ENCODE measurements at regions not wholly inside any gene's neighbourhood (a gene's known extent, or its start where the extent isn't known, plus 50 kb on each side); places are given as distances from the start of the nearest gene placed in this dataset.

DNA sequence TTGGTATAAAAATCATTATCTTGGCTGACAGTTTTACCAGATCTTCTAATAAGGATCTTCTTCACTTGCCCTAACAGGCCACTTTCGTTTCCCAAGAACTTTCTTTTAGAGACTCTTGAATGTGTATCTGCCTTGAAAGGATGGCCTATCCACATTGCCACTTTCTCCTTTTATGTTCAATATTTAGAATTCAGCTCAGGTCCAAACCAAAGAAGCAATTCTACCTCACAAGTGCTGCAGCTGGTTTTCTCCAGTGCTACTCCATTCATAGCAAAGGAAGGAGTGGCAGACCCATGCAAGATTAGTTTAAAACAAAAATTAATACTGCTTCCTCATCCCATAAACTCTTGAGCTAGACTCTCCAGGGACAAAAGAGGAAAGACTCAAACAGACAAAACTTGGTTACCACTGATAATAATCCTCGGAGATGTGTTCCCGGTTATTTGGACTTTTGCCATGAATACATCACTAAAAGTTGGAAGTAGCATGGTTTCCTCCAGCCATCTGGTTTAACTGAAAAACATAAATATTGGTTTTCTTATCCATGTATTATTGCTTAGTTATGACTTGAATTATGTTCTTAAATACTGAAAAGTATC, 401.8 kb downstream of the PABPC4L start:
- ChIA-PET CTCF (no interaction called here), POLR2A (no interaction called here)
- DNase-seq (ENCODE audit: low read depth, low spot score): no peak
- H3K4me3 ChIP-seq (ENCODE audit: low read depth, low read length): no peak overlapping the region
- TF ChIP-seq, protein P1, sequence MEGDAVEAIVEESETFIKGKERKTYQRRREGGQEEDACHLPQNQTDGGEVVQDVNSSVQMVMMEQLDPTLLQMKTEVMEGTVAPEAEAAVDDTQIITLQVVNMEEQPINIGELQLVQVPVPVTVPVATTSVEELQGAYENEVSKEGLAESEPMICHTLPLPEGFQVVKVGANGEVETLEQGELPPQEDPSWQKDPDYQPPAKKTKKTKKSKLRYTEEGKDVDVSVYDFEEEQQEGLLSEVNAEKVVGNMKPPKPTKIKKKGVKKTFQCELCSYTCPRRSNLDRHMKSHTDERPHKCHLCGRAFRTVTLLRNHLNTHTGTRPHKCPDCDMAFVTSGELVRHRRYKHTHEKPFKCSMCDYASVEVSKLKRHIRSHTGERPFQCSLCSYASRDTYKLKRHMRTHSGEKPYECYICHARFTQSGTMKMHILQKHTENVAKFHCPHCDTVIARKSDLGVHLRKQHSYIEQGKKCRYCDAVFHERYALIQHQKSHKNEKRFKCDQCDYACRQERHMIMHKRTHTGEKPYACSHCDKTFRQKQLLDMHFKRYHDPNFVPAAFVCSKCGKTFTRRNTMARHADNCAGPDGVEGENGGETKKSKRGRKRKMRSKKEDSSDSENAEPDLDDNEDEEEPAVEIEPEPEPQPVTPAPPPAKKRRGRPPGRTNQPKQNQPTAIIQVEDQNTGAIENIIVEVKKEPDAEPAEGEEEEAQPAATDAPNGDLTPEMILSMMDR (IDR thresholded peaks at IDR 0.05; ENCODE audit: insufficient read depth, low read length, missing control alignments): no peak

DNA sequence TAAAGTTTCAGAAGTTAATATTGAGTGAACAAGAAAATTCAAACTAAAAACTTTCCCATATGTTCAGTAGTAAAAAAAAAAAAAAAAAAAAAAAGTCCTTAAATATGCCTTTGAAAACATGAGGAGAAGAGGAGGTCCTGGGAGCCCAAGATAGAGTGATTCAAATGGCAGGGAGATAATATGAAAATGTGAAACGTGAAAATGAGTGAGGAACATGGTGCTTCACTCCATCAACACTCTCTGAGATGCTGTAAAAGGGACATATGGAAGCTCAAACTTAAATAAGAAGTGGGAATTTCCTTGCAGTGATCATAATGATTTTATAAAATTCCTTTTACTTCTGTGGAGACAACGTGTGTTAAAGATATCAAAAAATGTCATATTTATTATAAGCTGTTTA, 423.9 kb downstream of the PABPC4L start:
- POLR2A ChIA-PET: no interaction called here
- CTCF ChIA-PET: no interaction called here
- DNase-seq (ENCODE audit: low read depth, low spot score): no peak
- no peak overlapping the region for H3K4me3 ChIP-seq (ENCODE audit: low read depth, low read length)
- TF ChIP-seq, protein P1 (IDR thresholded peaks at IDR 0.05; ENCODE audit: insufficient read depth, low read length, missing control alignments): no peak

DNA sequence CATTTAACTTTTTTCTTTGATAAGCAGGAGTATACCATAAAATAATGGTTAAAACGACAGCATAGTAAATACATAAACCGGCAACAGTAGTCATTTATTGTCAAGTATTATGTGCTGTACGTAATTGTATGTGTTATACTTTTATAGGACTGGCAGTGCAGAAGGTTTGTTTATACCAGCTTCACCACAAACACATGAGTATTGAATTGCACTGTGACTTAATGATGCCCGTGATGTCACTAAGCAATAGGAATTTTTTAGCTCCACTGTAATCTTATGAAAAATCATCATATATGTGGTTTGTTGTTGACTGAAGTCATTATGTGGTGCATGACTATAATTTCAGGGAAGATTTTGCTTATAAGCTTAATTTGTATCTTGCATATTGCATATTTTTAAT, 424.6 kb downstream of the PABPC4L start:
- no peak overlapping the region for H3K4me3 ChIP-seq (ENCODE audit: low read depth, low read length)
- TF ChIP-seq, protein P1 (IDR thresholded peaks at IDR 0.05; ENCODE audit: insufficient read depth, low read length, missing control alignments): no peak
- POLR2A ChIA-PET: no interaction called here
- CTCF ChIA-PET: no interaction called here
- DNase-seq (ENCODE audit: low read depth, low spot score): no peak

DNA sequence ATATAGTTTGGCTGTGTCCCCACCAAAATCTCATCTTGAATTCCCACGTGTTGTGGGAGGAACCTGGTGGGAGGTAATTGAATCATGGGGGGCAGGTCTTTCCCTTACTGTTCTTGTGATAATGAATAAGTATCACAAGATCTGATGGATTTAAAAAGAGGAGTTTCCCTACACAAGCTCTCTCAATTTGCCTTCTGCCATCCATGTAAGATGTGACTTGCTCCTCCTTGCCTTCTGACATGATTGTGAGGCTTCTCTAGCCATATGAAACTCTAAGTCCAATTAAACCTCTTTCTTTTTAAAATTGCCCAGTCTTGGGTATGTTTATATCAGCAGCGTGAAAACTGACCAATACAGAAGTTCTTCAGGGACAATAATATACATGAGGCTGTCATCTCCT, 425.1 kb downstream of the PABPC4L start:
- TF ChIP-seq, protein P1 (IDR thresholded peaks at IDR 0.05; ENCODE audit: insufficient read depth, low read length, missing control alignments): no peak
- POLR2A ChIA-PET: no interaction called here
- DNase-seq (ENCODE audit: low read depth, low spot score): no peak
- H3K4me3 ChIP-seq (ENCODE audit: low read depth, low read length): no peak overlapping the region
- CTCF ChIA-PET: no interaction called here

DNA sequence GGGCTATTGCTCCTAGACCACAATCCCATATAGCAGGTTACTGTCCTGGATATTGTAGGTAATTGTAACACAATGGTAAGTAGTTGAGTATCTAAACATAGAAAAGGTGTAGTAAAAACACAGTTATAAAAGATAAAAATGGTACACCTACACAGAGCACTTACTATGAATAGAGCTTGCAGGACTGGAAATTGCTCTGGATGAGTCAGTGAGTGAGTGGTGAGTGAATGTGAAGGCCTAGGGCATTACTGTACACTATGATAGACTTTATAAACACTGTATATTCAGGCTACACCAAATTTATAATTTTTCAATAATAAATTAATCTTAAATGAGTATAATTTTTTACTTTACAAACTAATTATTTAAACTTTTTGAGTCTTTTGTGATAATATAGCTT, 425.7 kb downstream of the PABPC4L start:
- DNase-seq (ENCODE audit: low read depth, low spot score): no peak
- CTCF ChIA-PET: no interaction called here
- TF ChIP-seq, protein P1 (IDR thresholded peaks at IDR 0.05; ENCODE audit: insufficient read depth, low read length, missing control alignments): no peak
- no peak overlapping the region for H3K4me3 ChIP-seq (ENCODE audit: low read depth, low read length)
- POLR2A ChIA-PET: no interaction called here

DNA sequence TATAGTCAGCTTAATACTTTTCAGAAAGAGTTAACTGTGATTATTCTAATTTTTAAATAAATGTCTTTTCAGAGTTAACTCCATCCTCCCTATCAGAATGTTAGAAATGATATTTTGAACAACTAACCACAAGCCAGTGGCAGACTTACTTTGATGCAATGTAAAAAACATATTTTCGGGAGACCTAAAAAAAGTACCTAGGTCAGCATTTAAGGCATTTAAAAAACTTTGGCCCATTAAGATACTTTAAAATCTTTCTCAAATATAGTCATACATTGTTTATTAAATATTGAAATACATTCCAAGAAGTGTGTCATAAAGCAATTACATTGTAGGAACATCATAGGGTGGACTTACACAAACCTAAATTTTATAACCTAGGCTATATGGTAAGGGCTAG, 426.1 kb downstream of the PABPC4L start:
- TF ChIP-seq, protein P1 (IDR thresholded peaks at IDR 0.05; ENCODE audit: insufficient read depth, low read length, missing control alignments): no peak
- ChIA-PET POLR2A (no interaction called here), CTCF (no interaction called here)
- no peak overlapping the region for H3K4me3 ChIP-seq (ENCODE audit: low read depth, low read length)
- no peak for DNase-seq (ENCODE audit: low read depth, low spot score)

Data from AG04449 (cell line).